Adipocyte (in vitro differentiated cells): ENCODE measurements at regions not wholly inside any gene's neighbourhood (a gene's known extent, or its start where the extent isn't known, plus 50 kb on each side); places are given as distances from the start of the nearest gene placed in this dataset.

Experiments
- DNase-seq: peaks from one replicate; pipeline ENCODE4 v3.0.0-alpha.2; 2015; ENCODE audit warnings: low read depth
- H3K27me3 ChIP-seq: replicated peaks from 2 replicates; pipeline ENCODE4 v1.7.0; 2013; ENCODE audit warnings: mild to moderate bottlenecking, low read length, moderate library complexity; ENCODE audit not compliant: control insufficient read depth, insufficient read depth
- H3K36me3 ChIP-seq: 2 replicates; pipeline ENCODE4 v1.7.0; 2013; ENCODE audit warnings: low read length, mild to moderate bottlenecking, moderate library complexity; ENCODE audit not compliant: control insufficient read depth, insufficient read depth, severe bottlenecking
- H3K4me1 ChIP-seq: 2 replicates; pipeline ENCODE4 v1.7.0; 2013; ENCODE audit warnings: mild to moderate bottlenecking, low read length, moderate library complexity; ENCODE audit not compliant: control insufficient read depth, insufficient read depth
- H3K4me3 ChIP-seq: 2 replicates; pipeline ENCODE4 v1.7.0; 2013; ENCODE audit warnings: mild to moderate bottlenecking, low read length, moderate library complexity
- H3K9ac ChIP-seq: 2 replicates; pipeline ENCODE4 v1.7.0; 2013; ENCODE audit warnings: mild to moderate bottlenecking, low read length, moderate library complexity
- H3K9me3 ChIP-seq: 2 replicates; pipeline ENCODE4 v1.7.0; 2013; ENCODE audit warnings: mild to moderate bottlenecking, low read length, moderate library complexity; ENCODE audit not compliant: control insufficient read depth

- Histone ChIP-seq H3K27me3 (no peaks in the 10 kb centered on the region), H3K36me3 (no peaks in the 10 kb centered on the region), H3K4me1 (no peaks in the 10 kb centered on the region), H3K9me3 (peaks cover 18% of the 10 kb centered on the region), H3K4me3 (no peak overlapping the region), H3K9ac (no peak overlapping the region)
- no peak for DNase-seq
Observed at GRCh38 chr2:149924549-149925213, 337.1 kb upstream of the MMADHC start.

- H3K36me3 ChIP-seq = no peaks in the 10 kb centered on the region
- DNase-seq = no peak
Observed at GRCh38 chr2:149924028-149924427, 336.5 kb upstream of the MMADHC start.

GRCh38 chr2:149921911-149922616 is 334.5 kb upstream of the MMADHC start:
- DNase-seq = no peak
- H3K9ac ChIP-seq = no peak overlapping the region
- no peak overlapping the region for H3K4me3 ChIP-seq
- H3K27me3 ChIP-seq = no peaks in the 10 kb centered on the region
- H3K4me1 ChIP-seq = no peaks in the 10 kb centered on the region
- no peaks in the 10 kb centered on the region for H3K36me3 ChIP-seq
- peaks cover 19% of the 10 kb centered on the region for H3K9me3 ChIP-seq

More at GRCh38 chr2:149924028-149924427, 336.5 kb upstream of the MMADHC start:
- Histone ChIP-seq H3K9me3 (peaks cover 19% of the 10 kb centered on the region), H3K4me1 (no peaks in the 10 kb centered on the region), H3K9ac (no peak overlapping the region), H3K4me3 (no peak overlapping the region), H3K27me3 (no peaks in the 10 kb centered on the region)

GRCh38 chr2:149920389-149920788 is 332.8 kb upstream of the MMADHC start:
- H3K9ac ChIP-seq = no peak overlapping the region
- H3K27me3 ChIP-seq = no peaks in the 10 kb centered on the region
- DNase-seq = no peak
- peaks cover 19% of the 10 kb centered on the region for H3K9me3 ChIP-seq
- H3K36me3 ChIP-seq = no peaks in the 10 kb centered on the region
- no peaks in the 10 kb centered on the region for H3K4me1 ChIP-seq
- H3K4me3 ChIP-seq = no peak overlapping the region

- no peaks in the 10 kb centered on the region for H3K4me1 ChIP-seq
- DNase-seq = no peak
- no peaks in the 10 kb centered on the region for H3K27me3 ChIP-seq
- H3K4me3 ChIP-seq = no peak overlapping the region
- peaks cover 5% of the 10 kb centered on the region for H3K9me3 ChIP-seq
- H3K36me3 ChIP-seq = no peaks in the 10 kb centered on the region
- no peak overlapping the region for H3K9ac ChIP-seq
Observed at GRCh38 chr2:149915151-149915550, 327.6 kb upstream of the MMADHC start.

GRCh38 chr2:149908726-149909683 is 321.4 kb upstream of the MMADHC start:
- Histone ChIP-seq H3K27me3 (no peaks in the 10 kb centered on the region), H3K4me3 (no peak overlapping the region), H3K4me1 (no peaks in the 10 kb centered on the region), H3K9ac (no peak overlapping the region), H3K36me3 (no peaks in the 10 kb centered on the region), H3K9me3 (no peaks in the 10 kb centered on the region)
- peak; percentile 55 for DNase-seq

- DNase-seq = no peak
- no peaks in the 10 kb centered on the region for H3K27me3 ChIP-seq
- H3K36me3 ChIP-seq = no peaks in the 10 kb centered on the region
- H3K9ac ChIP-seq = no peak overlapping the region
- H3K4me1 ChIP-seq = peaks cover 11% of the 10 kb centered on the region
- no peaks in the 10 kb centered on the region for H3K9me3 ChIP-seq
- no peak overlapping the region for H3K4me3 ChIP-seq
Observed at GRCh38 chr2:149906886-149907285, 319.3 kb upstream of the MMADHC start.

- Histone ChIP-seq H3K4me3 (no peak overlapping the region), H3K9ac (no peak overlapping the region), H3K27me3 (no peaks in the 10 kb centered on the region), H3K4me1 (peaks cover 15% of the 10 kb centered on the region), H3K36me3 (no peaks in the 10 kb centered on the region), H3K9me3 (no peaks in the 10 kb centered on the region)
- no peak for DNase-seq
Observed at GRCh38 chr2:149904352-149905175, 317.0 kb upstream of the MMADHC start.

- Histone ChIP-seq H3K4me1 (peaks cover 15% of the 10 kb centered on the region), H3K4me3 (no peak overlapping the region), H3K36me3 (no peaks in the 10 kb centered on the region), H3K9ac (no peak overlapping the region), H3K9me3 (no peaks in the 10 kb centered on the region), H3K27me3 (no peaks in the 10 kb centered on the region)
- no peak for DNase-seq
Observed at GRCh38 chr2:149903626-149904025, 316.1 kb upstream of the MMADHC start.

GRCh38 chr2:149902081-149902480 is 314.5 kb upstream of the MMADHC start:
- H3K36me3 ChIP-seq = no peaks in the 10 kb centered on the region
- DNase-seq = no peak
- H3K27me3 ChIP-seq = no peaks in the 10 kb centered on the region
- no peak overlapping the region for H3K9ac ChIP-seq
- H3K4me3 ChIP-seq = no peak overlapping the region
- no peaks in the 10 kb centered on the region for H3K9me3 ChIP-seq
- peaks cover 15% of the 10 kb centered on the region for H3K4me1 ChIP-seq
